HepG2 (cell line): ENCODE measurements at regions not wholly inside any gene's neighbourhood (a gene's known extent, or its start where the extent isn't known, plus 50 kb on each side); places are given as distances from the start of the nearest gene placed in this dataset.
A peak's percentile ranks its signal among the peaks of the same experiment; 100 is the strongest.

ENCODE experiments used
- CEBPG ChIP-seq: IDR thresholded peaks from 2 replicates; pipeline ENCODE4 v1.6.1; 2016
- EP300 ChIP-seq, 3 experiments: sonication (generic) in 1 of 3; formaldehyde crosslinking in 1 of 3; IDR thresholded peaks; 2 replicates each; pipeline versions ENCODE4 v1.5.1 to v1.6.1; 2011 to 2020; ENCODE audit warnings: low read depth in 2 of 3, low read length in 2 of 3, borderline replicate concordance in 1 of 3, improper control_type of control experiment in 1 of 3, mild to moderate bottlenecking in 1 of 3, missing genetic modification reagents in 1 of 3, moderate library complexity in 1 of 3
- FOXA1 ChIP-seq, 2 experiments: fragments of 450-650 bp in 1 of 2; sonication (generic) in 1 of 2; formaldehyde crosslinking in 1 of 2; IDR thresholded peaks; 2 replicates each; pipeline versions ENCODE4 v1.4.0 to v1.6.1; 2016 to 2020; ENCODE audit warnings: missing genetic modification reagents in 1 of 2
- HOXA3 ChIP-seq: sonication (generic); formaldehyde crosslinking; IDR thresholded peaks from 2 replicates; pipeline ENCODE4 v1.5.0; 2020; ENCODE audit warnings: missing genetic modification reagents
- MAFK ChIP-seq, 2 experiments: IDR thresholded peaks in 1 of 2; conservative IDR thresholded peaks in 1 of 2; 2 replicates each; pipeline ENCODE4 v1.6.1; 2011; ENCODE audit warnings: improper control_type of control experiment in 2 of 2, low read length in 2 of 2
- MZF1 ChIP-seq: sonication (generic); formaldehyde crosslinking; IDR thresholded peaks from 2 replicates; pipeline ENCODE4 v1.8.1; 2023; ENCODE audit warnings: mild to moderate bottlenecking, missing genetic modification reagents, borderline replicate concordance
- NFATC3 ChIP-seq: sonication (generic); formaldehyde crosslinking; IDR thresholded peaks from 2 replicates; pipeline ENCODE4 v1.5.1; 2020; ENCODE audit warnings: mild to moderate bottlenecking, missing genetic modification reagents
- SOX13 ChIP-seq, 3 experiments: fragments of 450-650 bp in 1 of 3; sonication (generic) in 1 of 3; formaldehyde crosslinking in 1 of 3; IDR thresholded peaks in 2 of 3; conservative IDR thresholded peaks in 1 of 3; 2 replicates each; pipeline versions ENCODE4 v1.5.0 to v1.6.1; 2016 to 2020; ENCODE audit warnings: antibody characterized with exemption in 1 of 3, mild to moderate bottlenecking in 1 of 3, missing compliant biosample characterization in 1 of 3, missing genetic modification reagents in 1 of 3, moderate library complexity in 1 of 3
- SRF ChIP-seq: IDR thresholded peaks from 2 replicates; pipeline ENCODE4 v1.6.1; 2011; ENCODE audit warnings: mild to moderate bottlenecking, low read depth, low read length, moderate library complexity
- TEAD3 ChIP-seq: optimal IDR thresholded peaks from 2 replicates; pipeline ENCODE3; 2016; ENCODE audit warnings: borderline replicate concordance
- ZC3H4 ChIP-seq: sonication (generic); formaldehyde crosslinking; IDR thresholded peaks from 2 replicates; pipeline ENCODE4 v1.4.0; 2020; ENCODE audit warnings: missing genetic modification reagents, borderline replicate concordance
- ZNF17 ChIP-seq: sonication (generic); formaldehyde crosslinking; IDR thresholded peaks from 2 replicates; pipeline ENCODE4 v1.5.0; 2020; ENCODE audit warnings: mild to moderate bottlenecking, missing genetic modification reagents
- TF ChIP-seq, protein P1 (sequence below): sonication (generic); formaldehyde crosslinking; IDR thresholded peaks from 2 replicates; pipeline ENCODE4 v1.8.1; 2023; ENCODE audit warnings: mild to moderate bottlenecking, inconsistent platforms, moderate library complexity, missing genetic modification reagents, borderline replicate concordance
- TF ChIP-seq, protein P2 (sequence below): sonication (generic); formaldehyde crosslinking; IDR thresholded peaks from 2 replicates; pipeline ENCODE4 v1.8.1; 2023; ENCODE audit warnings: mild to moderate bottlenecking, missing genetic modification reagents
- TF ChIP-seq, protein P3 (sequence below): sonication (generic); formaldehyde crosslinking; IDR thresholded peaks from 2 replicates; pipeline ENCODE4 v1.8.0; 2022; ENCODE audit warnings: missing genetic modification reagents, mild to moderate bottlenecking, inconsistent platforms, borderline replicate concordance
- TF ChIP-seq, protein P4 (sequence below): sonication (generic); formaldehyde crosslinking; IDR thresholded peaks from 2 replicates; pipeline ENCODE4 v1.8.1; 2023; ENCODE audit warnings: mild to moderate bottlenecking, missing genetic modification reagents, borderline replicate concordance
- TF ChIP-seq, protein P5 (sequence below): sonication (generic); formaldehyde crosslinking; IDR thresholded peaks from 2 replicates; pipeline ENCODE4 v1.4.0; 2020; ENCODE audit warnings: missing genetic modification reagents
- TF ChIP-seq, protein P6 (sequence below), 2 experiments: sonication (generic) in 1 of 2; formaldehyde crosslinking in 1 of 2; IDR thresholded peaks; 2 replicates each; pipeline versions ENCODE4 v1.4.0 to v1.6.1; 2016 to 2020; ENCODE audit warnings: borderline replicate concordance in 1 of 2, low read depth in 1 of 2, mild to moderate bottlenecking in 1 of 2, missing genetic modification reagents in 1 of 2

DNA sequence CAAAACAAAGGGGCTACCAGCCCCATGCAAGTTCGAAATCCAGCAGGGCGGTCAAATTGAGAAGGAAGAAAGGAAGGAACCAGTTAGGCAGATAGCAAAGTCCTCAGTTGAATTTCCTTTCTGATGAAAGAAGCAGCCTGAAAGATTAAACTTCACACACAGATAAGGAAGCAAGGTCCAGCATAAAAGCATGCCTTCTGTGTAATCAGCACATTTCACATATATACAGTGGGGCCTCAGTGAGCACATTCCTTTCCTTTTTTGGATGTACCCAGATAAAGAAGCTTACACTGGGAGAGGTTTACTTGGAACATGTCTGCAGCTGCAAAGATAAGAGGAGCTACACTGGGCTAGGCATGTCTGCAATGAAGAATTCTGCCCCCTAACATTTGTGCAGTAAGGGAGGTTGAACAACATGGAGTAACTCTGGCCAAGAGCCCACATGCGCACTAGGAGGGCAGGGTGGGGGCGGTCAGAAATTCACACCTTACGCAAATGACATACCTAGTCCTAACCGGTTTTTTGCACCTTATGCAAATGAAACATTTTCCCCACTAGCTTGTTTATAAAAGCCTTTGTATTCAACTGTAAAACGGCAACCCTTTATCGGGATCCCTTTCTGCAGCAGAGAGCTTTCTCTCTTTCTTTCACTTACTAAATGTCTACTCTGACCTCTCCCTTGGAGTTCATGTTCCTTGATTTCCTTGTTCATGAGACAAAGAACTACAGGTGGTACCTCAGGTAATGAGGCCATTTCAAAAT, 149.7 kb upstream of the FBXL17 start (continued):
- TF ChIP-seq MAFK (conservative IDR thresholded peaks at IDR 0.05 in 1 of 2, IDR thresholded peaks at IDR 0.05 in 1 of 2; ENCODE audit: low read length in 2 of 2) (0 out of 4 replicates have a peak, but pooled peaks have one; percentile 6 to 22), FOXA1 (IDR thresholded peaks at IDR 0.05) (no peak), FOXA1 (CRISPR knock-in tag; IDR thresholded peaks at IDR 0.05) (peak; percentile 19; the same call in 1 of the 2 replicates), SRF (peak; percentile 88), NFATC3 (CRISPR knock-in tag) (no peak), SOX13 (IDR thresholded peaks at IDR 0.05) (no peak), SOX13 (CRISPR knock-in tag; conservative IDR thresholded peaks at IDR 0.05 in 1 of 2, IDR thresholded peaks at IDR 0.05 in 1 of 2) (peak in 1 of 2 experiments; percentile 20; a peak in 1 of 4 replicates), TEAD3 (CRISPR knock-in tag) (peak; percentile 35), ZC3H4 (CRISPR knock-in tag) (no peak), EP300 (IDR thresholded peaks at IDR 0.05; ENCODE audit: low read depth in 2 of 2, low read length in 2 of 2) (peak in 1 of 2 experiments; percentile 35; a peak in 1 of 4 replicates), EP300 (CRISPR knock-in tag; IDR thresholded peaks at IDR 0.05; ENCODE audit: borderline replicate concordance) (no peak), CEBPG (CRISPR knock-in tag) (peak; percentile 25; the same call in 1 of the 2 replicates), HOXA3 (CRISPR knock-in tag) (no peak), ZNF17 (no peak), MZF1 (CRISPR knock-in tag) (no peak)
- TF ChIP-seq, protein P1, sequence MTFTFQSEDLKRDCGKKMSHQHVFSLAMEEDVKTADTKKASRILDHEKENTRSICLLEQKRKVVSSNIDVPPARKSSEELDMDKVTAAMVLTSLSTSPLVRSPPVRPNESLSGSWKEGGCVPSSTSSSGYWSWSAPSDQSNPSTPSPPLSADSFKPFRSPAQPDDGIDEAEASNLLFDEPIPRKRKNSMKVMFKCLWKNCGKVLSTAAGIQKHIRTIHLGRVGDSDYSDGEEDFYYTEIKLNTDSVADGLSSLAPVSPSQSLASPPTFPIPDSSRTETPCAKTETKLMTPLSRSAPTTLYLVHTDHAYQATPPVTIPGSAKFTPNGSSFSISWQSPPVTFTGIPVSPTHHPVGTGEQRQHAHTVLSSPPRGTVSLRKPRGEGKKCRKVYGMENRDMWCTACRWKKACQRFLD (CRISPR knock-in tag): no peak
- TF ChIP-seq, protein P2, sequence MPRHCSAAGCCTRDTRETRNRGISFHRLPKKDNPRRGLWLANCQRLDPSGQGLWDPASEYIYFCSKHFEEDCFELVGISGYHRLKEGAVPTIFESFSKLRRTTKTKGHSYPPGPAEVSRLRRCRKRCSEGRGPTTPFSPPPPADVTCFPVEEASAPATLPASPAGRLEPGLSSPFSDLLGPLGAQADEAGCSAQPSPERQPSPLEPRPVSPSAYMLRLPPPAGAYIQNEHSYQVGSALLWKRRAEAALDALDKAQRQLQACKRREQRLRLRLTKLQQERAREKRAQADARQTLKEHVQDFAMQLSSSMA (CRISPR knock-in tag): no peak
- TF ChIP-seq, protein P3, sequence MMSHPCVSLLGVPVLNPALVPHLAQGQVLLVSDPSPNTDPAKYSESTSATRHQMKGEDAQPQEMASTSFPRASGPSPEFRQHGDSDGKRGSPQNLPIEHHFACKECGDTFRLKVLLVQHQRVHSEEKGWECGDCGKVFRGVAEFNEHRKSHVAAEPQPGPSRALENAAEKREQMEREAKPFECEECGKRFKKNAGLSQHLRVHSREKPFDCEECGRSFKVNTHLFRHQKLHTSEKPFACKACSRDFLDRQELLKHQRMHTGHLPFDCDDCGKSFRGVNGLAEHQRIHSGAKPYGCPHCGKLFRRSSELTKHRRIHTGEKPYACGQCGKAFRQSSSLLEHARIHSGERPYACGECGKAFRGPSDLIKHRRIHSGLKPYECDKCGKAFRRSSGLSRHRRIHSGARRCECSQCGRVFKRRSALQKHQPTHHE (CRISPR knock-in tag): no peak
- TF ChIP-seq, protein P4, sequence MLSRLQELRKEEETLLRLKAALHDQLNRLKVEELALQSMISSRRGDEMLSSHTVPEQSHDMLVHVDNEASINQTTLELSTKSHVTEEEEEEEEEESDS (CRISPR knock-in tag): no peak
- TF ChIP-seq, protein P5, sequence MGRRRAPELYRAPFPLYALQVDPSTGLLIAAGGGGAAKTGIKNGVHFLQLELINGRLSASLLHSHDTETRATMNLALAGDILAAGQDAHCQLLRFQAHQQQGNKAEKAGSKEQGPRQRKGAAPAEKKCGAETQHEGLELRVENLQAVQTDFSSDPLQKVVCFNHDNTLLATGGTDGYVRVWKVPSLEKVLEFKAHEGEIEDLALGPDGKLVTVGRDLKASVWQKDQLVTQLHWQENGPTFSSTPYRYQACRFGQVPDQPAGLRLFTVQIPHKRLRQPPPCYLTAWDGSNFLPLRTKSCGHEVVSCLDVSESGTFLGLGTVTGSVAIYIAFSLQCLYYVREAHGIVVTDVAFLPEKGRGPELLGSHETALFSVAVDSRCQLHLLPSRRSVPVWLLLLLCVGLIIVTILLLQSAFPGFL (CRISPR knock-in tag): no peak
- TF ChIP-seq, protein P6, sequence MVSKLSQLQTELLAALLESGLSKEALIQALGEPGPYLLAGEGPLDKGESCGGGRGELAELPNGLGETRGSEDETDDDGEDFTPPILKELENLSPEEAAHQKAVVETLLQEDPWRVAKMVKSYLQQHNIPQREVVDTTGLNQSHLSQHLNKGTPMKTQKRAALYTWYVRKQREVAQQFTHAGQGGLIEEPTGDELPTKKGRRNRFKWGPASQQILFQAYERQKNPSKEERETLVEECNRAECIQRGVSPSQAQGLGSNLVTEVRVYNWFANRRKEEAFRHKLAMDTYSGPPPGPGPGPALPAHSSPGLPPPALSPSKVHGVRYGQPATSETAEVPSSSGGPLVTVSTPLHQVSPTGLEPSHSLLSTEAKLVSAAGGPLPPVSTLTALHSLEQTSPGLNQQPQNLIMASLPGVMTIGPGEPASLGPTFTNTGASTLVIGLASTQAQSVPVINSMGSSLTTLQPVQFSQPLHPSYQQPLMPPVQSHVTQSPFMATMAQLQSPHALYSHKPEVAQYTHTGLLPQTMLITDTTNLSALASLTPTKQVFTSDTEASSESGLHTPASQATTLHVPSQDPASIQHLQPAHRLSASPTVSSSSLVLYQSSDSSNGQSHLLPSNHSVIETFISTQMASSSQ (IDR thresholded peaks at IDR 0.05; ENCODE audit: low read depth): 0 out of 2 replicates have a peak, but pooled peaks have one; percentile 32
- TF ChIP-seq, protein P6 (CRISPR knock-in tag; IDR thresholded peaks at IDR 0.05; ENCODE audit: borderline replicate concordance): no peak
